ENCODE measurements at regions not wholly inside any gene's neighbourhood (a gene's known extent, or its start where the extent isn't known, plus 50 kb on each side); places are given as distances from the start of the nearest gene placed in this dataset.

DNA sequence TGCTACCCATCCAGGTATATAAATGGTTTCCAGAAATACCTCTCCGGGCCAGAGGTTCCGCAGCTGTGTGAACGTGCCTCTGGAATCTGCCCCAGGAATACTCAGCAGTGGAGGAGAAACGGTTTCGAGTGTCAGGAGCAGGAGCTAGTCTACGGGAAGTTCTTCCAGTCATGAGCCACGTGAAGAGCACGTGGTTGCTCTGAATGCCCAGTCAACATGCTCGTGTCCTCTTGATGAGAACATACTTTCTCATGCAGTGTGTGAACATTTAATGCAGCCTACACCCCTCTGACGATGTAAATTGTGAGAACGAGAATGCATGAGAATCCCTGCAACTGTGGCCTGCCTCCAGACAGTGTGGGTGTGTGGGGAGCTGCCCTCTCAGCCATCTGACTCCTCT lies 277.0 kb upstream of the SHH start:
- H3K27ac ChIP-seq = no peak overlapping the region

DNA sequence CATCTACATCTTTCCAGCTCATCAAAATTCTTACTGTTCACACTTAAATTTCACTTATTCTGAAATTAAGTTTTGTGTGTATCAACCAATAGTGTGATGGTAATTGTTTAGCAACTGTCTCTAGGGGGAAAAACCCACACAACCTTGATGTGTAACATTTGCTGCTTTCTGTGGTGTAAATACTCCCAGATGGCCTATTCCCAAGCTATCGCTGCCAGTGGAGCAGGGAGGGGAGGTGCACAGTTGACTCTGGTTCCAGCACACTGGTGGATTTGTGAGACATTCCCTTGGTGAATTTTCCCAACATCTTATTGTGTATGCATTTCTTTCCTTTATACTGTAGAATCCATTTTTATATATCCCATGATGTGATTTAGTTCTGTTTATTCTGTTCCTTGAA lies 275.9 kb upstream of the SHH start:
- H3K4me3 ChIP-seq = no peak overlapping the region
- TF ChIP-seq, protein P1, sequence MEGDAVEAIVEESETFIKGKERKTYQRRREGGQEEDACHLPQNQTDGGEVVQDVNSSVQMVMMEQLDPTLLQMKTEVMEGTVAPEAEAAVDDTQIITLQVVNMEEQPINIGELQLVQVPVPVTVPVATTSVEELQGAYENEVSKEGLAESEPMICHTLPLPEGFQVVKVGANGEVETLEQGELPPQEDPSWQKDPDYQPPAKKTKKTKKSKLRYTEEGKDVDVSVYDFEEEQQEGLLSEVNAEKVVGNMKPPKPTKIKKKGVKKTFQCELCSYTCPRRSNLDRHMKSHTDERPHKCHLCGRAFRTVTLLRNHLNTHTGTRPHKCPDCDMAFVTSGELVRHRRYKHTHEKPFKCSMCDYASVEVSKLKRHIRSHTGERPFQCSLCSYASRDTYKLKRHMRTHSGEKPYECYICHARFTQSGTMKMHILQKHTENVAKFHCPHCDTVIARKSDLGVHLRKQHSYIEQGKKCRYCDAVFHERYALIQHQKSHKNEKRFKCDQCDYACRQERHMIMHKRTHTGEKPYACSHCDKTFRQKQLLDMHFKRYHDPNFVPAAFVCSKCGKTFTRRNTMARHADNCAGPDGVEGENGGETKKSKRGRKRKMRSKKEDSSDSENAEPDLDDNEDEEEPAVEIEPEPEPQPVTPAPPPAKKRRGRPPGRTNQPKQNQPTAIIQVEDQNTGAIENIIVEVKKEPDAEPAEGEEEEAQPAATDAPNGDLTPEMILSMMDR (IDR thresholded peaks at IDR 0.05) = no peak
- DNase-seq (ENCODE audit: low spot score) = no peak
- H3K27ac ChIP-seq = no peak overlapping the region

More for the DNA sequence above, 277.0 kb upstream of the SHH start:
- H3K4me3 ChIP-seq = no peak overlapping the region
- DNase-seq (ENCODE audit: low spot score) = no peak
- TF ChIP-seq, protein P1 (IDR thresholded peaks at IDR 0.05) = no peak

DNA sequence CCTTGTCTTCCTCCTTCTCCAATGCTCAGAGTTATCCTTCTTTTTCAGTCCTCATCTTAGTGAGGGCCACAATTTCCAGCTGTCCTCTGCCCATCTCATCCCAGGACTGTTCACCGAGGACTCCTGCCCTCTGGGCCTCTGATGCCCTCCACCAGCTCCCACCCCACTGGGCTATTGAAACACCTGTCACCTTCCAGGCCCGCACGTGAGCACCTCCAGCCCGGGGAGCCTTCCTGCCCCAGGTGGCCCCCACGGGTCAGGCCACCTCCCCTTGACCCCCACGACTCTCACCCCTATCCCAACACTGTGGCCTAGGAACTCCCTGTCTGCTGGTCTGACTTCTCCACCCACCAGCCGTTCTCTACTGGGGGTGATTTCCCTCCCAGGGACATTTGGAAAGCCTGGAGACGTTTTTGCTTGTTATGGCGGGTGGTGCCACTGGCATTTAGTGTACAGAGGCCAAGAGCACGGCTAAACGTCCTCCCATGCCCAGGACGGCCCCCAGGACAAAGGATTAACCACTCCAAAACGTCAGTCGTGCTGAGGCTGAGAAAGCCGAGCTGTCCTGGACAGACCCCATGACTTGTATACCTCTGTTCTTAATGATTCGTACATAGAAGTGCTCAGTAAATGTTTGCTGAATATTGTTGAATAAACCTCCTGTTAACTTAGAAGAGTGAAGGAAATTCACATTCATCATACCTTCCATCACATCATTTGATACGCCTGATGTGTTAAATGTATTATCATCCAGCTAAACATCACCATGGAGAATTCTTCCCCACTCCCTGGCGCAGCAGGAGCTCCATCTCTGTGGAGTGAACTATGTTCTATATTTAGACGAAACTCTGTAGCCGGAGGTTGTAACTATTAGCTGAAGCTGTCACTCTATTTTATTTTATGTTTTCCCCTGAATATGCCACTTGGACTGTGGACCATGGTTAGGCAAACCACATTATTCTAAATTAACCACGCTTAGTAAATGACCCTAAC lies 270.1 kb upstream of the SHH start:
- TF ChIP-seq, protein P1 (IDR thresholded peaks at IDR 0.05) = no peak
- DNase-seq (ENCODE audit: low spot score) = no peak
- Histone ChIP-seq H3K27ac (no peak overlapping the region), H3K4me3 (no peak overlapping the region)

DNA sequence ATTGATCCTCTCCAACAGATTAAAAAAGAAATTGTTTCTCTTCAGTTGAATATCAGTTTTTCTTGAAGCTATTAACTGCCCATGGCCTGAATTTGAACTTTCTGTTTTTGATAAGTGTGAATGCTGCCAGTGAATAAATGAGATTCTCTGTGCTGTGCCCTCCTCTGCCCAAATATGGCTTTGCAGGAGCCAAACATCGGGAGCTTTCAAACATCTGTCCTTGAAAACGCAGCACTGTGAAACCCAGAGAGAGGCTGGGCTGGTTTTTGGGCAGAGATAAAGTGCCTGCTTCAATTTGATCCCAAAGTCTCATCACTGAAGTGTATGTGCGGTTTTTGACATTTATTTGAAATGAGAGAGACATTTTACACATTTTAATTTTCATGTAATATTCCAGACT lies 268.3 kb upstream of the SHH start:
- DNase-seq (ENCODE audit: low spot score) = no peak
- TF ChIP-seq, protein P1 (IDR thresholded peaks at IDR 0.05) = no peak

DNA sequence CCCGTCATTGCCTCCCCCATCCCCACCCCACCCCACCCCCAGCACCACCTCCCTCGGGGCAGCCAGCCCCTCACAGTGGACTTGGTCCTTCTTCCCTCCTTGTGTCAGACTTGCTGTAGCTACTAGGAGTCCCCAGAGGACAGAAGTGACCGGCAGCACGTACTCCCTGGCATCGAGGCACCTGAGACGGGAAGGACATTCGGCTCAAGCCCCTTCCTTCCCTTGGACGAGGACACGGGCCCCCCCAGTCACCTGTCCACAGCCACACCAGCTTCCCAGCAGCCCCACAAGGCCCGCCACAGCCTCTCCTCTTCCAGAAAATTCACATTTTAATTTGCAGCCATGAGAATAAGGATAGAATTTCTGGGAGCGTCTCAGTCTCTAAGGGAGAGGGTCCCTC lies 267.8 kb upstream of the SHH start:
- Histone ChIP-seq H3K27ac (no peak overlapping the region), H3K4me3 (no peak overlapping the region)
- TF ChIP-seq, protein P1 (IDR thresholded peaks at IDR 0.05) = no peak
- DNase-seq (ENCODE audit: low spot score) = no peak

More for the DNA sequence above, 268.3 kb upstream of the SHH start:
- Histone ChIP-seq H3K27ac (no peak overlapping the region), H3K4me3 (no peak overlapping the region)

DNA sequence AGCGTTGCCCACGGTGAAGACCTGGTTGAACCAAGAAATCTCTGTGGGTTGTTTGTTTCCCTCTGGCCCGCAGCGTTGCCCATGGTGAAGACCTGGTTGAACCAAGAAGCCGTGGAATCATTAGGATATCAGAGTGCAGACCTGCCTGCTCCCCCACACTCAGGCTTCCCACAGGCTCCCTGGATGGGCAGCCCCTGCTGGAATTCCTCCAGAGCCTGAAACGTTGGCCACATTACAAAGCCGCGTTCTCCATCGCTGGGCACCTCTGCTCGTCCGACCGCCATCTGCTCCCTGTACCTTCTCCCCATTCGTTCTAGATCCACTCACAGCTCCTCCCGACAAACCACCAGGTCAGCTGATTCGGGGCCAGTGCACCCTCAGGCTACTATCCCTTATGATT lies 266.9 kb upstream of the SHH start:
- DNase-seq (ENCODE audit: low spot score) = no peak
- TF ChIP-seq, protein P1 (IDR thresholded peaks at IDR 0.05) = no peak
- H3K27ac ChIP-seq = no peak overlapping the region
- no peak overlapping the region for H3K4me3 ChIP-seq

All from coronary artery (tissue), 2 donors.